Activated naive CD4-positive, alpha-beta T cell treated with anti-CD3 and anti-CD28 coated beads for 36 hours (primary cell): ENCODE measurements at regions not wholly inside any gene's neighbourhood (a gene's known extent, or its start where the extent isn't known, plus 50 kb on each side); places are given as distances from the start of the nearest gene placed in this dataset.
"Not testable (repeated sequence)": the region's sequence is repeated elsewhere in the genome, so short reads cannot be mapped to it uniquely, and the experiment has no call there.

Experiments
- CTCF ChIA-PET: fragments of 350-600 bp; sonication (Branson Sonifier 250); formaldehyde crosslinking; loops from one replicate; lab custom pipeline; 2021; ENCODE audit warnings: antibody characterized with exemption; lab: Charles Lee
- DNase-seq: peaks from one replicate; pipeline ENCODE4 v3.0.0-alpha.2; 2020
- H3K27ac Mint-ChIP-seq: one replicate; pipeline ENCODE4 v1.8.0; 2021; ENCODE audit warnings: mild to moderate bottlenecking, mixed read lengths
- H3K27me3 Mint-ChIP-seq: one replicate; pipeline ENCODE4 v1.8.0; 2021; ENCODE audit warnings: low read depth, mixed read lengths
- H3K36me3 Mint-ChIP-seq: one replicate; pipeline ENCODE4 v1.8.0; 2021; ENCODE audit warnings: low read depth, mixed read lengths
- H3K4me1 Mint-ChIP-seq: one replicate; pipeline ENCODE4 v1.8.0; 2021; ENCODE audit warnings: low read depth, mixed read lengths
- H3K4me3 Mint-ChIP-seq: one replicate; pipeline ENCODE4 v1.8.0; 2021; ENCODE audit warnings: mild to moderate bottlenecking, moderate library complexity, mixed read lengths
- H3K9me3 Mint-ChIP-seq: one replicate; pipeline ENCODE4 v1.8.0; 2021; ENCODE audit warnings: mixed read lengths
- intact Hi-C: fragments of 100-400 bp; cut with micrococcal nuclease; formaldehyde crosslinking; loops from one replicate; pipeline ENCODE4 v1.15.1; 2023

DNA sequence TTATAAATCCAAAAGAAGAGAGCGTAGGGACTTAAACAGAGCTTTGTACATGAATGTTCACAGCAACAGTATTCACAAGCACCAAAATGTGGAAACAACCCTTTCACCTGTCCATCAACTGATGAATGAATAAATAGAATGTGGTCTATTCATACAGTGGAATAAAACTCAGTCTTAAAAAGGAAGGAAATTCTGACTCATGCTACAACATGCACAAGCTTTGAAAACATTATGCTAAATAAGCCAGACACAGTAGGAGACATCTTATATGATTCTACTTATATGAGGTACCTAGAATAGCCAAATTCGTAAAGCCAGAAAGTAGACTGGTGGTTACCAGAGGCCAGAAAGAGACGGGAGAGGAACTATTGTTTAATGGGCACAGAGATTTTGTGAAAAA lies 74.3 kb downstream of the SHANK2 start:
- Mint-ChIP-seq H3K4me3 (no peak overlapping the region), H3K27me3 (peaks cover 29% of the 10 kb centered on the region), H3K27ac (no peak overlapping the region), H3K4me1 (no peaks in the 10 kb centered on the region), H3K36me3 (no peaks in the 10 kb centered on the region), H3K9me3 (peaks cover 6% of the 10 kb centered on the region)
- CTCF ChIA-PET, result no interaction called here
- DNase-seq, result no peak
- intact Hi-C loops, result no loop called here

GRCh38 chr11:71176812-71177211 lies 75.6 kb downstream of the SHANK2 start:
- Mint-ChIP-seq H3K4me3 (no peak overlapping the region), H3K27ac (no peak overlapping the region), H3K9me3 (peaks cover 6% of the 10 kb centered on the region), H3K4me1 (no peaks in the 10 kb centered on the region), H3K27me3 (peaks cover 29% of the 10 kb centered on the region), H3K36me3 (no peaks in the 10 kb centered on the region)
- DNase-seq, result no peak
- intact Hi-C loops, result no loop called here
- CTCF ChIA-PET, result no interaction called here

GRCh38 chr11:71173709-71174108 lies 78.7 kb downstream of the SHANK2 start:
- H3K4me3 Mint-ChIP-seq, result no peak overlapping the region
- DNase-seq, result no peak
- no peaks in the 10 kb centered on the region for H3K36me3 Mint-ChIP-seq
- H3K27me3 Mint-ChIP-seq, result peaks cover 21% of the 10 kb centered on the region
- intact Hi-C loops, result no loop called here
- H3K27ac Mint-ChIP-seq, result no peak overlapping the region
- H3K9me3 Mint-ChIP-seq, result peaks cover 6% of the 10 kb centered on the region
- no peaks in the 10 kb centered on the region for H3K4me1 Mint-ChIP-seq
- CTCF ChIA-PET, result no interaction called here

DNA sequence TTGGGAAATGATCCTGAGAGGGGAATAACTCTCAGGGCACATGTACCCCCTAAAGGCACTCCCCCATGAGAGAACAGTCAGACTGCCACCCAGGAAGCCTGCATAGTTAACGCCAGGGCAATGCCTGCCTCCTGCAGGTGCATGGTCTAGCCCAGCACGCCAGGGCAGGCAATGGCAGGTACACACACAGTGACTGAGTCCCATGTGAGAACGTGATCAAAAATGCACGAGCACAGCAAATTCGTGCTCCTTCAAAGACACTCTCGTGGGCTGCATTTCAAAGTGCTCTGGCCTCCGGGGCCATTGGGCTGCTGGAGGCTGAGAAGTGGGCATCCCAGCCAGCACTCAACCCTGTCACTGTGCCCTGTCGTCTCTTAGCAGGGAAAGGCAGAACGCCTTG lies 79.7 kb downstream of the SHANK2 start:
- CTCF ChIA-PET, result no interaction called here

DNA sequence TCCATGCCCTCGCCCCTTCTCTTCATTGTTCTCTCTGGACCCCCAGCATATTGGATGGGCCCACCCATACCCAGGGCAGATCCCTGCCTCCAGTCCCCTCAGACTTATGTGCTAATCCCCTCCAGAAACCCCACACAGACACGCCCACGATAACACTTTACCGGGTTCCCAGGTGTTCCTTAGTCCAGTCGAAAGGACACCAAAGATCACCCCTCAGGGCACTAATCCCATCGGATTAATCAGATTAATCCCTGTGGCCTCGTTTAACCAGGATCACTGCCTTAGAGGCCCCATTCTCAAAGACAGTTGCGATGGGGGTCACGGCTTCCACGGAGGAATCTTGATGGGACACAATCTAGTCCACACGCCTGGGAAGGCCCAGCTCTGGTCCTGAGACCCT lies 80.8 kb downstream of the SHANK2 start:
- CTCF ChIA-PET, result no interaction called here
- Mint-ChIP-seq H3K4me1 (no peaks in the 10 kb centered on the region), H3K9me3 (no peaks in the 10 kb centered on the region), H3K4me3 (no peak overlapping the region), H3K27ac (no peak overlapping the region), H3K27me3 (peaks cover 14% of the 10 kb centered on the region), H3K36me3 (no peaks in the 10 kb centered on the region)
- intact Hi-C loops, result no loop called here
- DNase-seq, result no peak

More for the DNA sequence above, 79.7 kb downstream of the SHANK2 start:
- Mint-ChIP-seq H3K27ac (no peak overlapping the region), H3K27me3 (peaks cover 18% of the 10 kb centered on the region), H3K9me3 (peaks cover 6% of the 10 kb centered on the region), H3K4me1 (no peaks in the 10 kb centered on the region), H3K36me3 (no peaks in the 10 kb centered on the region), H3K4me3 (no peak overlapping the region)
- intact Hi-C loops, result no loop called here
- no peak for DNase-seq

- Mint-ChIP-seq H3K4me1 (no peaks in the 10 kb centered on the region), H3K36me3 (no peaks in the 10 kb centered on the region), H3K4me3 (no peak overlapping the region), H3K27ac (no peak overlapping the region), H3K27me3 (peaks cover 14% of the 10 kb centered on the region), H3K9me3 (no peaks in the 10 kb centered on the region)
- DNase-seq, result no peak
- intact Hi-C loops, result no loop called here
- CTCF ChIA-PET, result no interaction called here
These were observed 81.6 kb downstream of the SHANK2 start for GRCh38 chr11:71170624-71171423.

GRCh38 chr11:71169313-71169712 lies 83.1 kb downstream of the SHANK2 start:
- Mint-ChIP-seq H3K27ac (no peak overlapping the region), H3K4me1 (no peaks in the 10 kb centered on the region), H3K4me3 (no peak overlapping the region), H3K36me3 (no peaks in the 10 kb centered on the region), H3K27me3 (peaks cover 11% of the 10 kb centered on the region), H3K9me3 (no peaks in the 10 kb centered on the region)
- intact Hi-C loops, result no loop called here
- no peak for DNase-seq
- CTCF ChIA-PET, result no interaction called here

GRCh38 chr11:71167814-71168213 lies 84.6 kb downstream of the SHANK2 start:
- DNase-seq, H3K27ac Mint-ChIP-seq, H3K27me3 Mint-ChIP-seq, H3K9me3 Mint-ChIP-seq, CTCF ChIA-PET, H3K4me1 Mint-ChIP-seq, H3K36me3 Mint-ChIP-seq, H3K4me3 Mint-ChIP-seq, intact Hi-C loops: not testable (repeated sequence)

DNA sequence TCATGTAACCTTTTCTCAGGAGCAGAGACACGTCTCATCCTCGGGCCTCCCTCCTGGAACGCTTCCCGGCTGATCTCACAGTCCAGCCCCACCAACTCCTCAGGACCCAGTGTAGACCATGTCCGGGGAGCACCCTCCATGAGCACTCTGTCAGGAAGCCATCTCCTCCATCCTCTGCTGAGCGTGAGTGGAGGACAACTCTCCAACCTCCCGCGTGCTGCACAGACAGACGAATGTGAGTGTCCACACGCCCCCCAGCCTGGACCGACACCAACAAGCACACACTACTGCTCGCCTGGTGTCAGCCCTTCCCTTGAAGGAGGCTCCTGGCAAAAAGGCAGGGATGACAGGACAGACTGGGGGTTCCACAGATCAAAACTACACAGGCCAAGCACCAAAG lies 86.6 kb downstream of the SHANK2 start:
- H3K4me3 Mint-ChIP-seq, result no peak overlapping the region
- H3K36me3 Mint-ChIP-seq, result no peaks in the 10 kb centered on the region
- no peak overlapping the region for H3K27ac Mint-ChIP-seq
- peaks cover 2% of the 10 kb centered on the region for H3K27me3 Mint-ChIP-seq
- no peaks in the 10 kb centered on the region for H3K9me3 Mint-ChIP-seq
- H3K4me1 Mint-ChIP-seq, result no peaks in the 10 kb centered on the region
- DNase-seq, result no peak
- intact Hi-C loops, result no loop called here
- CTCF ChIA-PET, result no interaction called here

GRCh38 chr11:71164621-71165020 lies 87.8 kb downstream of the SHANK2 start:
- Mint-ChIP-seq H3K4me1 (no peaks in the 10 kb centered on the region), H3K27ac (no peak overlapping the region), H3K27me3 (peaks cover 2% of the 10 kb centered on the region), H3K36me3 (no peaks in the 10 kb centered on the region), H3K4me3 (no peak overlapping the region), H3K9me3 (no peaks in the 10 kb centered on the region)
- no peak for DNase-seq
- CTCF ChIA-PET, result no interaction called here
- intact Hi-C loops, result no loop called here

DNA sequence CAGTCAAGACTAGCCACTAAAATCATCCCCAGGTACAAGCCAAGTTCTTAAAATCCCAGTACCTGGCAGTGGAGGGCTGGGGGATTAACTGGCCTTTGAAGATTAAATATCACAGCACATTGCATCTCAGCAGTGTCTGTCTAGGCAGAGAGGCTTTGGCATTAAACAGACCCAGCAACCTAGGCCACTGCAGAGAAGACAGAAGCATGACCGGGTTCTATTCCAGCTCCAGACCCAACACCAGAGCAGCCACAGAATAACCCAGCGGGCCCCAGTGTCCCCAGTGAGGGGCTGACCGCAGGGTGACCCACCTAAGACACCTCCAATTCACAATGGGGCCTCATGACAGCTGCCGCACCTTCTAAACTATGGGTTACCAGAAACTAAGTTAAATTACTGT lies 88.2 kb downstream of the SHANK2 start:
- Mint-ChIP-seq H3K27ac (no peak overlapping the region), H3K4me1 (no peaks in the 10 kb centered on the region), H3K36me3 (no peaks in the 10 kb centered on the region), H3K4me3 (no peak overlapping the region), H3K27me3 (peaks cover 2% of the 10 kb centered on the region), H3K9me3 (no peaks in the 10 kb centered on the region)
- CTCF ChIA-PET, result no interaction called here
- intact Hi-C loops, result no loop called here
- DNase-seq, result no peak

- no peaks in the 10 kb centered on the region for H3K4me1 Mint-ChIP-seq
- CTCF ChIA-PET, result interaction anchor here (0.5 kb wide), 1 partner anchor 256 kb away, joined by 3 read pairs; no protein-coding TSS in a partner anchor
- H3K27ac Mint-ChIP-seq, result no peak overlapping the region
- H3K4me3 Mint-ChIP-seq, result no peak overlapping the region
- H3K9me3 Mint-ChIP-seq, result no peaks in the 10 kb centered on the region
- H3K36me3 Mint-ChIP-seq, result no peaks in the 10 kb centered on the region
- no peak for DNase-seq
- H3K27me3 Mint-ChIP-seq, result peaks cover 2% of the 10 kb centered on the region
- intact Hi-C loops, result no loop called here
These were observed 89.0 kb downstream of the SHANK2 start for GRCh38 chr11:71163371-71163770.

DNA sequence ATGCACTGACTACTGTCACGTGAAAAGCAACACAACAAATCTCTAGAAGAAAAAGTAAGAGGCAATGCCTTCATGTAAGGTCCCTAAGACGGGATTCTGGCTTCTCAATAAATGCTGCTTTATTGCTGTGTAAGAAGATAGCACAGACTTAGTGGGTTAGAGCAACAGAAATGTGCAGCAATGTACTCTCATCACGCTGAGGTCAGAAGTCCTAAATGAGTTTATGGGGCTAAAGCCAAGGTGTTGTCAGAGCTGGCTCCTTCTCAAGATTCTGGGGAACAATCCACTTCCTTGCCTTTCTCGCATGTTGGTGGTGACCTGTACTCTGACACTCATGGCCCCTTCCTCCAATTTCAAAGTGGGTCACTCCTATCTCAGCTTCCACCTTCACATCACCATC lies 93.4 kb downstream of the SHANK2 start:
- CTCF ChIA-PET, result no interaction called here
- Mint-ChIP-seq H3K27ac (no peak overlapping the region), H3K27me3 (peaks cover 10% of the 10 kb centered on the region), H3K4me3 (no peak overlapping the region), H3K36me3 (no peaks in the 10 kb centered on the region), H3K9me3 (no peaks in the 10 kb centered on the region), H3K4me1 (no peaks in the 10 kb centered on the region)
- DNase-seq, result no peak
- intact Hi-C loops, result no loop called here
